Motor neuron (in vitro differentiated cells): ENCODE measurements at regions not wholly inside any gene's neighbourhood (a gene's known extent, or its start where the extent isn't known, plus 50 kb on each side); places are given as distances from the start of the nearest gene placed in this dataset.
"Not testable (repeated sequence)": the region's sequence is repeated elsewhere in the genome, so short reads cannot be mapped to it uniquely, and the experiment has no call there.

Source experiments
- ATAC-seq, 8 experiments: fragments of 200-7000 bp; cut with Tn5 transposase; replicated peaks in 6 of 8; 2 replicates each; pipeline ENCODE4 v1.8.0; 2021; ENCODE audit warnings: mild to moderate bottlenecking in 8 of 8, moderate library complexity in 8 of 8
- H3K27ac ChIP-seq, 2 donors: fragments of 250-450 bp; sonication (Bioruptor Pico); 2 replicates each; pipeline ENCODE4 v1.9.0; 2021; ENCODE audit warnings: antibody characterized with exemption in 2 of 2, mild to moderate bottlenecking in 2 of 2, moderate library complexity in 1 of 2
- H3K4me1 ChIP-seq, 2 donors: fragments of 250-450 bp; sonication (Bioruptor Pico); replicated peaks in 1 of 2; 2 replicates each; pipeline ENCODE4 v1.6.1; 2021; ENCODE audit warnings: antibody characterized with exemption in 2 of 2, mild to moderate bottlenecking in 2 of 2, moderate library complexity in 1 of 2
- H3K4me3 ChIP-seq, 5 donors: fragments of 250-450 bp; sonication (Bioruptor Pico); 2 replicates each; pipeline ENCODE4 v1.9.0; 2021; ENCODE audit warnings: antibody characterized with exemption in 5 of 5, mild to moderate bottlenecking in 5 of 5, moderate library complexity in 4 of 5
- WGBS, 10 experiments: fragments of 450-650 bp; shearing (Covaris generic); methylation state at CpG; one replicate each; pipeline ENCODE4 v1.0.0; 2022; 5-methylcytosine and 5-hydroxymethylcytosine counted together
- in situ Hi-C, 9 experiments: fragments of 400-800 bp; cut with MboI; loops; one replicate each; pipeline ENCODE4 v1.15.0; 2021; ENCODE audit warnings: low sequenced_read_pairs in 9 of 9, low pct_unique_long_range_greater_than_20kb in 2 of 9; ENCODE audit not compliant: unreplicated experiment in 9 of 9

- Histone ChIP-seq H3K4me1 (no peaks in the 10 kb centered on the region), H3K4me3 (no peak overlapping the region), H3K27ac (peak overlapping the region in 1 of 2 donors; percentile 12)
- in situ Hi-C loops: no loop called here
- peak in 4 of 8 experiments; percentile 39 to 85 (median 70) for ATAC-seq
- 0 to 100% (median 71%) methylated on average over 1 of the region's 1 CpG; no CpG with 5 or more reads in 3 of the 10 experiments for WGBS, 10 experiments
Observed at GRCh38 chr6:94215552-94215951, 796.2 kb upstream of the EPHA7 start.

GRCh38 chr6:94213226-94213625 lies 793.9 kb upstream of the EPHA7 start:
- Histone ChIP-seq H3K4me1 (no peaks in the 10 kb centered on the region), H3K4me3 (no peak overlapping the region), H3K27ac (no peak overlapping the region)
- WGBS, 10 experiments: 0 to 71% (median 33%) methylated on average over 1 to 2 of the region's 2 CpGs; no CpG with 5 or more reads in 1 of the 10 experiments
- ATAC-seq: peak in 3 of 8 experiments; percentile 23 to 84 (median 56)
- in situ Hi-C loops: no loop called here

- Histone ChIP-seq H3K4me3 (no peak overlapping the region), H3K4me1 (no peaks in the 10 kb centered on the region), H3K27ac (no peak overlapping the region)
- ATAC-seq: no peak
- 0 to 100% (median 86%) methylated on average over 1 to 5 of the region's 5 CpGs; no CpG with 5 or more reads in 1 of the 10 experiments for WGBS, 10 experiments
- in situ Hi-C loops: no loop called here
Observed at GRCh38 chr6:94196891-94197290, 777.5 kb upstream of the EPHA7 start.

GRCh38 chr6:94190030-94190429 lies 770.7 kb upstream of the EPHA7 start:
- 40 to 100% (median 83%) methylated on average over 1 to 2 of the region's 2 CpGs; no CpG with 5 or more reads in 3 of the 10 experiments for WGBS, 10 experiments
- no peak overlapping the region for H3K4me3 ChIP-seq
- ATAC-seq: no peak
- H3K4me1 ChIP-seq: no peaks in the 10 kb centered on the region
- no peak overlapping the region for H3K27ac ChIP-seq
- in situ Hi-C loops: no loop called here

- no peak for ATAC-seq
- Histone ChIP-seq H3K4me1 (no peaks in the 10 kb centered on the region), H3K4me3 (no peak overlapping the region), H3K27ac (no peak overlapping the region)
- in situ Hi-C loops: no loop called here
- 0 to 100% (median 40%) methylated on average over 1 of the region's 2 CpGs; no CpG with 5 or more reads in 7 of the 10 experiments for WGBS, 10 experiments
Observed at GRCh38 chr6:94184666-94185464, 765.5 kb upstream of the EPHA7 start.

- no peak overlapping the region for H3K27ac ChIP-seq
- no peak for ATAC-seq
- 7 to 67% (median 20%) methylated on average over 1 to 2 of the region's 2 CpGs; no CpG with 5 or more reads in 5 of the 10 experiments for WGBS, 10 experiments
Observed at GRCh38 chr6:94177429-94177828, 758.1 kb upstream of the EPHA7 start.

GRCh38 chr6:94175465-94175864 lies 756.1 kb upstream of the EPHA7 start:
- H3K27ac ChIP-seq: no peak overlapping the region
- in situ Hi-C loops: no loop called here
- peaks cover 0 to 3% of the 10 kb centered on the region in 2 donors for H3K4me1 ChIP-seq
- H3K4me3 ChIP-seq: no peak overlapping the region
- ATAC-seq: peak in 4 of 8 experiments; percentile 40 to 81 (median 76)
- 0 to 92% (median 66%) methylated on average over 1 to 2 of the region's 2 CpGs for WGBS, 10 experiments

More at GRCh38 chr6:94177429-94177828, 758.1 kb upstream of the EPHA7 start:
- Histone ChIP-seq H3K4me3 (no peak overlapping the region), H3K4me1 (peaks cover 0 to 3% of the 10 kb centered on the region in 2 donors)
- in situ Hi-C loops: no loop called here

GRCh38 chr6:94163877-94164276 lies 744.5 kb upstream of the EPHA7 start:
- ATAC-seq: no peak
- H3K27ac ChIP-seq: no peak overlapping the region
- no peaks in the 10 kb centered on the region for H3K4me1 ChIP-seq
- 0 to 100% (median 97%) methylated on average over 1 of the region's 1 CpG; no CpG with 5 or more reads in 2 of the 10 experiments for WGBS, 10 experiments
- in situ Hi-C loops: no loop called here
- no peak overlapping the region for H3K4me3 ChIP-seq

- no peak for ATAC-seq
- in situ Hi-C loops: no loop called here
- H3K4me1 ChIP-seq: no peaks in the 10 kb centered on the region
- 0 to 96% (median 83%) methylated on average over 1 to 2 of the region's 2 CpGs; no CpG with 5 or more reads in 1 of the 10 experiments for WGBS, 10 experiments
- H3K4me3 ChIP-seq: no peak overlapping the region
- H3K27ac ChIP-seq: no peak overlapping the region
Observed at GRCh38 chr6:94150886-94151285, 731.5 kb upstream of the EPHA7 start.

- in situ Hi-C loops: no loop called here
- ATAC-seq: no peak
- Histone ChIP-seq H3K27ac (no peak overlapping the region), H3K4me1 (no peaks in the 10 kb centered on the region), H3K4me3 (no peak overlapping the region)
Observed at GRCh38 chr6:94144807-94145206, 725.4 kb upstream of the EPHA7 start.

GRCh38 chr6:94137178-94137577 lies 717.8 kb upstream of the EPHA7 start:
- H3K4me1 ChIP-seq: peaks cover 9 to 10% of the 10 kb centered on the region in 2 donors
- H3K27ac ChIP-seq, in situ Hi-C loops, H3K4me3 ChIP-seq, ATAC-seq: not testable (repeated sequence)
- WGBS, 10 experiments: 17 to 97% (median 92%) methylated on average over 2 to 10 of the region's 11 CpGs; no CpG with 5 or more reads in 1 of the 10 experiments

- Histone ChIP-seq H3K4me1 (peaks cover 27 to 42% of the 10 kb centered on the region in 2 donors), H3K4me3 (no peak overlapping the region), H3K27ac (peak overlapping the region in 1 of 2 donors; percentile 1)
- in situ Hi-C loops: no loop called here
- ATAC-seq: peak in 5 of 8 experiments; percentile 95 to 97 (median 96)
- 0% methylated on average over 1 to 2 of the region's 2 CpGs; no CpG with 5 or more reads in 4 of the 10 experiments for WGBS, 10 experiments
Observed at GRCh38 chr6:94133106-94133505, 713.7 kb upstream of the EPHA7 start.

GRCh38 chr6:94131271-94131670 lies 711.9 kb upstream of the EPHA7 start:
- H3K4me1 ChIP-seq: peaks cover 27 to 47% of the 10 kb centered on the region in 2 donors
- in situ Hi-C loops: no loop called here
- WGBS, 10 experiments: 20 to 100% (median 71%) methylated on average over 1 to 2 of the region's 2 CpGs; no CpG with 5 or more reads in 1 of the 10 experiments
- no peak overlapping the region for H3K4me3 ChIP-seq
- no peak overlapping the region for H3K27ac ChIP-seq
- no peak for ATAC-seq
